Hippocampal formation (tissue), 2 donors: ENCODE measurements at regions not wholly inside any gene's neighbourhood (a gene's known extent, or its start where the extent isn't known, plus 50 kb on each side); places are given as distances from the start of the nearest gene placed in this dataset.

Source experiments
- DNase-seq, 2 donors: peaks; one replicate each; lab custom pipeline; 2025; lab: John Stamatoyannopoulos, UW

GRCh38 chr14:49527221-49527620 lies 59.0 kb downstream of the RPS29 start:
- DNase-seq = no peak

- DNase-seq = no peak
Observed at GRCh38 chr14:49526101-49526500, 60.1 kb downstream of the RPS29 start.

- DNase-seq = no peak
Observed at GRCh38 chr14:49516286-49516685, 69.9 kb downstream of the RPS29 start.

- no peak for DNase-seq
Observed at GRCh38 chr14:49512571-49512970, 73.6 kb downstream of the RPS29 start.

- DNase-seq = no peak
Observed at GRCh38 chr14:49512147-49512551, 74.0 kb downstream of the RPS29 start.

- DNase-seq = no peak
Observed at GRCh38 chr14:49508124-49508523, 78.1 kb downstream of the RPS29 start.

GRCh38 chr14:49506650-49507049 lies 79.5 kb downstream of the RPS29 start:
- DNase-seq = no peak

- DNase-seq = no peak
Observed at GRCh38 chr14:49505041-49505766, 81.0 kb downstream of the RPS29 start.

- peak in 1 of 2 donors; percentile 59 for DNase-seq
Observed at GRCh38 chr14:49497725-49498348, 88.3 kb downstream of the RPS29 start.

- no peak for DNase-seq
Observed at GRCh38 chr14:49497267-49497666, 88.9 kb downstream of the RPS29 start.

- no peak for DNase-seq
Observed at GRCh38 chr14:49494836-49495235, 91.3 kb downstream of the RPS29 start.

GRCh38 chr14:49493557-49493956 lies 92.6 kb downstream of the RPS29 start:
- no peak for DNase-seq

GRCh38 chr14:49492151-49492550 lies 94.0 kb downstream of the RPS29 start:
- DNase-seq = no peak

- no peak for DNase-seq
Observed at GRCh38 chr14:49489341-49489740, 96.8 kb downstream of the RPS29 start.

- no peak for DNase-seq
Observed at GRCh38 chr14:49487238-49487637, 98.9 kb downstream of the RPS29 start.

GRCh38 chr14:49485290-49485689 lies 100.9 kb downstream of the RPS29 start:
- DNase-seq = no peak

GRCh38 chr14:49484180-49484579 lies 102.0 kb downstream of the RPS29 start:
- no peak for DNase-seq

- no peak for DNase-seq
Observed at GRCh38 chr14:49483268-49483667, 102.9 kb downstream of the RPS29 start.

- DNase-seq = no peak
Observed at GRCh38 chr14:49480979-49481498, 105.1 kb downstream of the RPS29 start.

GRCh38 chr14:49480053-49480760 lies 106.0 kb downstream of the RPS29 start:
- no peak for DNase-seq

GRCh38 chr14:49479432-49479831 lies 106.7 kb downstream of the RPS29 start:
- DNase-seq = no peak

GRCh38 chr14:49478784-49479183 lies 107.4 kb downstream of the RPS29 start:
- no peak for DNase-seq

- no peak for DNase-seq
Observed at GRCh38 chr14:49467091-49467490, 119.1 kb downstream of the RPS29 start.
